Inferior parietal cortex (tissue), 1 donor: ENCODE measurements at regions not wholly inside any gene's neighbourhood (a gene's known extent, or its start where the extent isn't known, plus 50 kb on each side); places are given as distances from the start of the nearest gene placed in this dataset.
"Not testable (repeated sequence)": the region's sequence is repeated elsewhere in the genome, so short reads cannot be mapped to it uniquely, and the experiment has no call there.

Source experiments
- DNase-seq: peaks from one replicate; pipeline ENCODE4 v3.0.0-alpha.2; 2016; ENCODE audit errors: extremely low spot score

GRCh38 chr13:50130123-50130946 lies 115.1 kb downstream of the KCNRG start:
- DNase-seq: no peak

DNA sequence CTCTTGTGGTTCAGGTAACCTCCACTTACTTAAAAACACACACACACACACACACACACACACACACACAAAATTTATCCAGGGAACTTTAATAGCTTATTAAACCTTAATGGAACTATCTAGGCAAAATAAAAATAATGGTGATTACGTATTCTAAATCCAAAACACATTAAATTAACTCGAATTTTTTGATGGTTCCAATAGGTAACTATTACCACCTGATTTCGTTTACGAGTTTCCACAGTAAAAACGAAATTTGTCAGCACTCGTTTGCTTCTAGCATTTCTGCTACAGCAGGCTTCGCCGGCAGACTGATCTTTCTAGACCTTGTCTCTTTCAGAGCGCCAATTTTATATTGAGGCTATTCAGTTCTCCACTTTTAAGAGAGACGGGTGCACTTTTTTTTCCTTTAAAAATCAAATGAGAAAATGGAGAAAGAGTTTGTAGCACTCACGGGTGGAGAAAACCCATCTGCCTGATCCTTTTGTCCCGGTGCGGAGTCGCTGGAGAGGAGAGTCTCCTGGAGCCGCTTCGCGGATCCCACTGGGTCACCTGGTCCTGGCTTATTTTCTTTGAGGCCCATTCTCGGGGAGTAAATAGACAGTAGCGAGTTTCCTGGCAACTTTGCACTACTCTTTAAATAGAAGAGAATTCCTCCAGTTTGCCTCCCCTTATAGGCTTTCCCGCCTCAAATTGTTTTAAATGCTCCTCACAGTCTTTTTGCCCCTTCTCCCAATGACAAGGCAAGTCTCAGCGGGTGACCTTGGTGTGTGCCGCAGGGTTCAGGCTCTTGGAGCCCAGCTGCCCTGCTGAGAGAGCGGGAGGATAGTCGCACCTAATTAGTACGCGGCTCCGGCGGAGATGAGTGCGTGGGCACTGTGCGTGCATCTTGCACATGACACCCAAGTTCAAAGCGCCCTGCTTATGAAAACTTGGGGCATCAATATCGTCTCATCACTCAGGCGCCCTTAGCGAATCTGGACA lies 117.0 kb downstream of the KCNRG start:
- DNase-seq: no peak

DNA sequence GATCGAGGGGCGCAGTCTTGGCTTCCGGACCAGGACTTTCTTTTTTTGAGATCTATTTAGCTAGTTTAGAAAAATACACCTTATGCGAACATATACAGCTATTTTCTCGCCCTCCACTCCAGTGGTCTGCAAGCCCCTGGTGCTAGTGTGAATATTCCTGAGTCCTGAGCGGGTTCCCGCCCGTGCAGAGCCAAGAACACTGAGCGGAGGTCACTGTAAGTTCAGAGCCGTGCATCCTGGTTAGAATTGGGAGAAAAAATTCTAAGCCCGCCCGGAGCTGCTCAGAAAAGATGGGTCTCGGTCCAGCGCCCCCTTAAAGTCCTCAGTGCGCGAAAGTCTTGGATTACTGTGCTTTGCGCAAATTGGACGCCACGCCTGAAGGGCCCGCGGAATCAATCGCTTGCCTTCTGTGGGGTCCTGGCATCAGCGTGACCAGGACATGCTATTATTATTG lies 117.7 kb downstream of the KCNRG start:
- no peak for DNase-seq

- DNase-seq: no peak
Measured at GRCh38 chr13:50133358-50133953, 118.2 kb downstream of the KCNRG start.

DNA sequence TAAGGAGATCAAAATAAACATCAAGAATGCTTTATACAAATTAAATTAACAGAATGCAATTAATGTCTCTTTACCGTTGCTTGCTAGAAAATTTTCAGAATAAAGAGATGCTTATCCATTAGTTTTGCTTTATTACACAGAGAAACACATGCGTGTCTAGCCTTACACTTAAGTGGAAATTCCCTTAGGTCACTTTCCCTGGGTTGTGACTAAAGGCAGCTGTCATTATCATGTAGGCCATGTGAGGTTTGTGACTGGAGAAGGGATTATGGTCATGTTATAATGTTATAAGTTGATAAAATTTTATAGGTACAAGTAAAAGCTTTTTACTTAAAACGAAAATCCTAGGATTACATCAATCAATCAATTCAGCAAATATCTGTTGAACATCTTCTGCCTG lies 121.0 kb downstream of the KCNRG start:
- no peak for DNase-seq

DNA sequence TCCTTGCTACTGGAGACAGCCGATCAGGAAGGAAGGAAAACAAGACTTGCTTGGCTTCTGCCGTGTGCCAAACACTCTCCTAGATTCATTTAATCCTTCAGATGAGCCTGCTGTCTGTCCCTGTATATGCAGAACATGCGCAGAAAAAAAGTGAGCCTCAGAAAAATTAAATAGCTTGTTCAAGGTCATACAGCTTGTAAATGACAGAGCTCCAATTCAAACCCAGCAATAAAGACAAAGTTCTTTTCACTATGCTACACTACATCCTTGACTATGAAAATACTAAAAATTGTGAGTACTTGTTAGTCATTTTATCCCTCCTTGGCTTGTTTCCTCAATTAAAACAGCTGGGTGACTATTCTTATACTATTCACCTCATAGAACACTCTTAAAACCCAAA lies 121.4 kb downstream of the KCNRG start:
- DNase-seq: no peak

GRCh38 chr13:50139435-50139934 lies 124.2 kb downstream of the KCNRG start:
- DNase-seq: not testable (repeated sequence)

DNA sequence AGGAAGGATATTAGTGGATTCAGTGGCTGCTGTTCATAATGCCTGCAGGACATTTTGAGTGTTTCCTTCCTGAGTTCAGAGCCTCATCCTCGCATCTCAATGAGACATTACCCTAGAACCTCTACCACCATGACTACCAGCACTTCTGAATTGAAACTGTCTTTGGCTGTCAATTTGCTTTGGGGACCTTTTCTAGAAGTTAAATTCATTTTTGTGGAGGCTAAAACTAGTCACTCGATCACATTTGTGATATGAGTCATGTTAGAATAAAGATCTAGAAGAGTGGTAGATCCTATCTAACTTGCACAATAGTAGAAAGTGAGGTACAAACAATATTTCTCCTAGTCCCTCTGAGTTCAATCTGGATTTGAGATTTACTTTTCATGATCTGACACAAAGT lies 124.9 kb downstream of the KCNRG start:
- no peak for DNase-seq

DNA sequence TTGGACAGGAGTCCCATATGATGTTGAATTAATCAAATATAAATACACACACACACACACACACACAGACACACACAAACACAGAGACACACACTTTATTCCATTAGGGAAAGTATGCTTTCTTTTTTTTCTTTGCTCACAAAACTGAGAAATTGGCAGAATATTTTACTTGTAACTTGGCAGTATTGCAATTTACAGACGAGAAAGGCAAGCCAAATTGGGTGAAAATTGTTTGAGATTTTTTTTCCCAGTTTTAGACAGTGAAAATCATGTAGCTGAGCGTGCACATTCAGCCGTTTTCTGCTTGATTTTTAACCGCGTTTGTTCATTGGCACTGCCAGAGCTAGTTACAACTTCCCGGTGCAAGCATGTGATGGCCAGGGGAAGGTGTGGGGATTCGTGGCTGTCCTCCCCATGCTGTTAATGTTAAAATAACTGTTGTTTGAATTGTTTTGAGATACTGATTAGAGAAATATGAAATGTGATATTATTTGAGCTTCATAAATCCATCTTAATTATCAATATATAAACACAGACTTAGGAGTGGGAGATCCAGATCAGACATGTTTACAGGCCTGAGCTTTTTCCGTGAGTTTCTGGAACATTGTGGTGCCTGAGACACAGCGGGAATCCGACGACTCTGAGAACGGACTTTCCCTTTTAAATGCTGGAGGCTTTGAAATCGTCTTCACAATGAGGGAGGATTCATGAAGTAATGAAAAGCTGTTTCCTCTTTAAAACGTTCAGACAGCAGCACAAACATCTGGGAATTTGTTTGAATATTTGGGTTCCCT lies 125.5 kb downstream of the KCNRG start:
- DNase-seq: no peak

GRCh38 chr13:50141375-50141975 lies 126.2 kb downstream of the KCNRG start:
- no peak for DNase-seq

- DNase-seq: no peak
Measured at GRCh38 chr13:50144246-50145160, 129.3 kb downstream of the KCNRG start.

DNA sequence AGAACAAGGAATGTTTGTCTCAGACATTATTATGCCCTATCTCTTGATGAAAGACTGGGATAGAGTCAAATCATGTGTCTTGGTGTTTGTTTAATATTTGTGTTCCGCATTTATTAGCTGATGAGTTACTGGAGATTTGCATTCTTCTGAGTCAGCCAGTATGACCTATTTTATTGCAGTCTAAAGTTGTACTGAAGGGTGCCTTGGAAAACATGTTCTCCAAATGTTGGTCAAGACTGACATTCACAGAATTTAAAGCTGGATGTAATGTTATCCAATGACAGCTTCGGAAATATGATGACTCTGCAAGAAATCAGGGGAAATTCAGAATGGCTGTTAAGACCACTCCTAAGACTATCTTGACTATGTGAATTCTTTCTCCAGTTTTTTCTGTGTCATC lies 134.0 kb downstream of the KCNRG start:
- DNase-seq: no peak

GRCh38 chr13:50149932-50150331 lies 134.7 kb downstream of the KCNRG start:
- no peak for DNase-seq

DNA sequence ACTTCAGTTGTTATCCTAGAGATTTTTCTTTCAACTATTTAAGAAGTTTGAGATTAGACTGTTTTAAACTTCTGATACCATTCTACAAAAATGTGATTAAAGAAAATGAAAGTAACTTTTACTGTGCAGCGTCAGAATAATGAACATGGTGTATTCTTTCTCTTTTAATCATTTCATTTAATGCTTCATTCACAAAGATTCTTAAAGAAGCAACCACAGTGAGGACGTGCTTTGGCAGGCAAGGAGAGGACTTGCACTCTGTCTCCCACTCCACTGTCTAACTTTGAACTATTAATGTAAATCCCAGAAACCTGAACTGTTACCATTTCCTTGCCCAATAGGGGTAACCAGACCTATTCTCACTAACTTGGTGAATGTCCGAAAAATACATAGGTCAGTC lies 137.0 kb downstream of the KCNRG start:
- DNase-seq: no peak

- peak; percentile 21 for DNase-seq
Measured at GRCh38 chr13:50152655-50153309, 137.5 kb downstream of the KCNRG start.

- no peak for DNase-seq
Measured at GRCh38 chr13:50153401-50153800, 138.2 kb downstream of the KCNRG start.

DNA sequence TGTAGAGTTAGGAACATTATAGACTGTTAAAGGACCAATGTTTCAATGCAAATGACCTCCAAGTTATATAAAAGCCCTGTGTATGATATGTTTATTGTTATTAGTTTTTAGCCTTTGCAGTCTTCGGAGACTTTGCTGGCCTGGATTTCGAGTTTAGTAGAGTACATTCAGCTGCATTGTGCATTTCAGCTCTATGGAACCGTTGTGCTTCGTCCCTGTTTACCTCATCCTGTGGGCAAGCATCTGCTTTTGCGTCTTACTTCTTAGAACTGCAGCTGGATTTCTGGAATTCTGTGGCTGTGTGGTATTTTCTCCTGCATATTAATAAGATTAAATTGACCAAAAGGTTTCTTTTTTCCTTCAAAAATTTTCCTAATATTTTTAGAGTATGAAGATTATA lies 138.6 kb downstream of the KCNRG start:
- DNase-seq: peak; percentile 8

- no peak for DNase-seq
Measured at GRCh38 chr13:50154697-50155096, 139.5 kb downstream of the KCNRG start.

DNA sequence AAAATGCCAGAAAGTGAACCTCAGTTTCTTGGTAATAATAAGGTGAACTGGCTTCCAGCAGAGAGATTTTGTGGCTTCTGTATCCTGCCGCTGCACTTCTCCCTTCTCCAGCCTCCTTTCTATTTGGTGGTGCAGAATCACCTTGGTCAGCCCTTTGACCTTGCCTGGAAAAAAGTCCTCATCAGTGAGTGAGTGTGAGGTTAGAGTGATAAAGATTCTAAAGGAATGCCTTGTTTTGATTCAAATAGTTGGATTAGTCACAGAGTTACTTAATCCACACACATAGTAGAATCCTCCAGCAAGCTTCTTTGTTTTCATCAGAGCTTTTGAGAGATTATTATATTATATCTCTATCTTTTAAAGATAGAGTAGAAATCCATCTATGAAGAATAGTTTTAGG lies 140.9 kb downstream of the KCNRG start:
- no peak for DNase-seq
